Naive B cell (primary cell): ENCODE measurements at regions not wholly inside any gene's neighbourhood (a gene's known extent, or its start where the extent isn't known, plus 50 kb on each side); places are given as distances from the start of the nearest gene placed in this dataset.
A peak's percentile ranks its signal among the peaks of the same experiment; 100 is the strongest.

Experiments
- ATAC-seq, 2 donors: fragments of 150-1000 bp; cut with Tn5 transposase; 2 replicates each; pipeline ENCODE4 v1.10.0; 2021; ENCODE audit warnings: low read depth in 2 of 2, mild to moderate bottlenecking in 2 of 2, moderate library complexity in 2 of 2
- DNase-seq: peaks from one replicate; pipeline ENCODE4 v3.0.0; 2022
- H3K27ac Mint-ChIP-seq, 6 donors: one replicate each; pipeline ENCODE4 v1.8.0; 2020 to 2022; ENCODE audit warnings: mild to moderate bottlenecking in 6 of 6, mixed read lengths in 6 of 6, moderate library complexity in 5 of 6, inconsistent platforms in 2 of 6
- H3K27me3 Mint-ChIP-seq, 3 donors: one replicate each; pipeline ENCODE4 v1.8.0; 2021 to 2022; ENCODE audit warnings: mixed read lengths in 3 of 3, mild to moderate bottlenecking in 1 of 3
- H3K36me3 Mint-ChIP-seq, 2 donors: one replicate each; pipeline ENCODE4 v1.8.0; 2020 to 2022; ENCODE audit warnings: mixed read lengths in 2 of 2, inconsistent platforms in 1 of 2, mild to moderate bottlenecking in 1 of 2
- H3K4me1 Mint-ChIP-seq, 3 donors: one replicate each; pipeline ENCODE4 v1.8.0; 2020 to 2022; ENCODE audit warnings: mixed read lengths in 3 of 3, inconsistent platforms in 1 of 3, mild to moderate bottlenecking in 1 of 3, moderate library complexity in 1 of 3
- H3K4me3 Mint-ChIP-seq, 8 donors: one replicate each; pipeline ENCODE4 v1.8.0; 2020 to 2022; ENCODE audit warnings: mild to moderate bottlenecking in 8 of 8, mixed read lengths in 8 of 8, moderate library complexity in 8 of 8, inconsistent platforms in 2 of 8
- H3K9me3 Mint-ChIP-seq, 7 donors: one replicate each; pipeline ENCODE4 v1.8.0; 2020 to 2022; ENCODE audit warnings: mixed read lengths in 7 of 7, mild to moderate bottlenecking in 5 of 7, inconsistent platforms in 2 of 7, moderate library complexity in 1 of 7

- peaks cover 0 to 3% (median 0%) of the 10 kb centered on the region in 3 donors for H3K27me3 Mint-ChIP-seq
- no peak for ATAC-seq
- peaks cover 0 to 12% (median 9%) of the 10 kb centered on the region in 3 donors for H3K4me1 Mint-ChIP-seq
- no peak overlapping the region for H3K27ac Mint-ChIP-seq
- no peak for DNase-seq
- no peaks in the 10 kb centered on the region for H3K36me3 Mint-ChIP-seq
- no peak overlapping the region for H3K4me3 Mint-ChIP-seq
- peaks cover 0 to 4% (median 0%) of the 10 kb centered on the region in 7 donors for H3K9me3 Mint-ChIP-seq
Observed at GRCh38 chr3:144265542-144266100, 294.0 kb downstream of the DIPK2A start.

DNA sequence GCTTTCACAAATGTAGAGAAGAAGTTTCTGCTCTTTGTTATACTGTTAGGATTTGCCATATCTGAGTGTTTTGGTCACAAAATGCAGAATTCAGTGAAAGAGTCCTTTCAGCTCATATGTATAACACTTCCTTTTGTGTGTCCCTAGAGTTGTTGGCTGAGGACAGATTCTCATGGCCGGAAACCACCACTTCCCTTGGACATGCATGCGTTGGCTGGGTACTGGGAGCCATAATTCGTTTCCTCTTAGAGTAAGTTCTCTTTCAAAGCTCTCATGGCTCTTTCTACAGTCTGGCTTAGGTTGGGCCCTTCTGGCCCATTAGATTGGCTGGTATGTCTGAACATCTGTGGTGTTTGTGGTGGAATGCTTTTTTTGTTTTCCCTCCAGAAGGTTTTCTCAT lies 298.5 kb downstream of the DIPK2A start:
- DNase-seq (peak; percentile 10), ATAC-seq (peak; percentile 77 to 80)
- H3K4me3 Mint-ChIP-seq, result peak overlapping the region in 2 of 8 donors; percentile 37 to 57
- peaks cover 0 to 4% (median 0%) of the 10 kb centered on the region in 7 donors for H3K9me3 Mint-ChIP-seq
- H3K27me3 Mint-ChIP-seq, result peaks cover 0 to 3% (median 0%) of the 10 kb centered on the region in 3 donors
- H3K4me1 Mint-ChIP-seq, result peaks cover 0 to 12% (median 9%) of the 10 kb centered on the region in 3 donors
- H3K36me3 Mint-ChIP-seq, result no peaks in the 10 kb centered on the region
- H3K27ac Mint-ChIP-seq, result peak overlapping the region in 1 of 6 donors; percentile 7

DNA sequence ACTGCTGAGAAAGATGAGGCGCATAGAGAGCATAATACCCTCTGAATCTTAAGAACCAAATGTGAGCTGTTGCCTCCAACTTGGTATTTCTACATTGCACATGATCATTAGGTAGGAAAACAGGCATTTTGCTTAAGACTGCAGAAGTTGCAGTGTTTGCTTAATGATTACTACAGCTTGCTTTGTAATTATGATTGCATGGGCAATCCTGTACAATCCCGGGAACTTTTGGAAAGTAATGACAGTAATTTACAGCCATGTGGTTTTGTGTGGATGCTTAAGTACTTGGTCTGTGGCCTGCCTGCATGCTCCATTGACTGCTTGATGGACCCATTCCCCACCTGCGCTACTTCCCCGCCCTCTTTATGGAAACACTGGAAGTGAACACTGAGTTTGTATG lies 301.1 kb downstream of the DIPK2A start:
- peaks cover 0 to 4% (median 0%) of the 10 kb centered on the region in 3 donors for H3K27me3 Mint-ChIP-seq
- peaks cover 0 to 12% (median 9%) of the 10 kb centered on the region in 3 donors for H3K4me1 Mint-ChIP-seq
- no peak overlapping the region for H3K27ac Mint-ChIP-seq
- DNase-seq (no peak), ATAC-seq (no peak)
- H3K36me3 Mint-ChIP-seq, result no peaks in the 10 kb centered on the region
- H3K9me3 Mint-ChIP-seq, result peaks cover 0 to 4% (median 0%) of the 10 kb centered on the region in 7 donors
- no peak overlapping the region for H3K4me3 Mint-ChIP-seq

- Mint-ChIP-seq H3K9me3 (peaks cover 0 to 4% (median 0%) of the 10 kb centered on the region in 7 donors), H3K36me3 (no peaks in the 10 kb centered on the region), H3K4me3 (no peak overlapping the region), H3K27ac (no peak overlapping the region), H3K27me3 (peaks cover 0 to 4% (median 0%) of the 10 kb centered on the region in 3 donors), H3K4me1 (peaks cover 0 to 12% (median 9%) of the 10 kb centered on the region in 3 donors)
- no peak for ATAC-seq
- no peak for DNase-seq
Observed at GRCh38 chr3:144273601-144274000, 302.0 kb downstream of the DIPK2A start.

DNA sequence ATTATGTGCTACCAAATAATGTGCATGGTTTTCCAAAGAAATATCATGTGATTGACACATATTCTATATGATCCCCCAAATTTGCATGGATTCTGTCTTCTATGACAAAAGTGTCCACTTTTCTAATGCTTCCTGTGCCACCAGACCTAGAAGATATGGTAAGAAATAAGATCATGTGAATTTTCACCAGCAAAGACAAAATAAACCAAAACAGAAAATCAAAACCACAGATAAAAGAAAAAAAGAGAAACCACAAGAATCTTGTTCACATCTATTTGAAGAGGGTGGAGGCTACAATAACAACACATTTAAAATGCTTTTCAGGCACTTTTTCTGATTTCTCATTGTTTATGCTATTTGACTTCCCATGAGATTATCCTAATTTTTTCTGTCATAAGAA lies 303.4 kb downstream of the DIPK2A start:
- Mint-ChIP-seq H3K4me3 (no peak overlapping the region), H3K27ac (no peak overlapping the region)

DNA sequence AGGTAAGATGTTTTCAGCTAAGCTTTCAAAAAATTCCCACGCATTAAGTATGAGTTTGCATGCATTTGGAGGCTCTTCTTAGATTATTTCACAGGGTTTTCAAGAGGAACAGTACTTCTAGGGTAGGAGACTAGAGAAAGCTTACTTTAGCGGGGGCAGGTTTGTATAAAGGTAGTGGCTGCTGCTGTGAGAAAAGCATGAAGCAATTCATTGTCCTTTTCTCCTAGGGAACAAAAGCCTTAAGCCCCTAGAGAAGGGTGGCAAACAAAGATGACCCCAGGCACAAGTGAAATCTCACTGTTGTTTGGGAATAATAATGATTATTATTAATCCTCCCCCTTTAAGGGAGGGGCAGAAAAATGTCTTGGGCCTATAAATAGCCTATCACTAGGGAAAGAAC lies 310.7 kb downstream of the DIPK2A start:
- no peaks in the 10 kb centered on the region for H3K27me3 Mint-ChIP-seq
- H3K27ac Mint-ChIP-seq, result no peak overlapping the region

More for the DNA sequence above, 303.4 kb downstream of the DIPK2A start:
- Mint-ChIP-seq H3K36me3 (no peaks in the 10 kb centered on the region), H3K9me3 (peaks cover 0 to 4% (median 0%) of the 10 kb centered on the region in 7 donors), H3K4me1 (peaks cover 0 to 5% (median 5%) of the 10 kb centered on the region in 3 donors), H3K27me3 (peaks cover 0 to 4% (median 0%) of the 10 kb centered on the region in 3 donors)
- DNase-seq (no peak), ATAC-seq (no peak)

GRCh38 chr3:144286235-144286910 lies 314.8 kb downstream of the DIPK2A start:
- Mint-ChIP-seq H3K4me1 (no peaks in the 10 kb centered on the region), H3K9me3 (peaks cover 0 to 14% (median 3%) of the 10 kb centered on the region in 7 donors), H3K36me3 (no peaks in the 10 kb centered on the region), H3K27me3 (no peaks in the 10 kb centered on the region), H3K4me3 (no peak overlapping the region), H3K27ac (no peak overlapping the region)
- no peak for ATAC-seq
- no peak for DNase-seq

More for the DNA sequence above, 310.7 kb downstream of the DIPK2A start:
- peaks cover 0 to 6% (median 0%) of the 10 kb centered on the region in 7 donors for H3K9me3 Mint-ChIP-seq
- no peak for DNase-seq
- no peak overlapping the region for H3K4me3 Mint-ChIP-seq
- no peak for ATAC-seq
- no peaks in the 10 kb centered on the region for H3K36me3 Mint-ChIP-seq
- no peaks in the 10 kb centered on the region for H3K4me1 Mint-ChIP-seq

GRCh38 chr3:144287001-144287400 lies 315.4 kb downstream of the DIPK2A start:
- Mint-ChIP-seq H3K4me3 (no peak overlapping the region), H3K36me3 (no peaks in the 10 kb centered on the region), H3K27ac (no peak overlapping the region), H3K27me3 (no peaks in the 10 kb centered on the region), H3K4me1 (no peaks in the 10 kb centered on the region), H3K9me3 (peaks cover 0 to 17% (median 7%) of the 10 kb centered on the region in 7 donors)
- ATAC-seq (no peak), DNase-seq (no peak)

- H3K4me1 Mint-ChIP-seq, result peaks cover 0 to 5% (median 0%) of the 10 kb centered on the region in 3 donors
- DNase-seq, result no peak
- H3K9me3 Mint-ChIP-seq, result peaks cover 0 to 17% (median 7%) of the 10 kb centered on the region in 7 donors
- H3K4me3 Mint-ChIP-seq, result no peak overlapping the region
- no peak for ATAC-seq
- H3K27me3 Mint-ChIP-seq, result no peaks in the 10 kb centered on the region
- no peak overlapping the region for H3K27ac Mint-ChIP-seq
- no peaks in the 10 kb centered on the region for H3K36me3 Mint-ChIP-seq
Observed at GRCh38 chr3:144289057-144289456, 317.4 kb downstream of the DIPK2A start.

DNA sequence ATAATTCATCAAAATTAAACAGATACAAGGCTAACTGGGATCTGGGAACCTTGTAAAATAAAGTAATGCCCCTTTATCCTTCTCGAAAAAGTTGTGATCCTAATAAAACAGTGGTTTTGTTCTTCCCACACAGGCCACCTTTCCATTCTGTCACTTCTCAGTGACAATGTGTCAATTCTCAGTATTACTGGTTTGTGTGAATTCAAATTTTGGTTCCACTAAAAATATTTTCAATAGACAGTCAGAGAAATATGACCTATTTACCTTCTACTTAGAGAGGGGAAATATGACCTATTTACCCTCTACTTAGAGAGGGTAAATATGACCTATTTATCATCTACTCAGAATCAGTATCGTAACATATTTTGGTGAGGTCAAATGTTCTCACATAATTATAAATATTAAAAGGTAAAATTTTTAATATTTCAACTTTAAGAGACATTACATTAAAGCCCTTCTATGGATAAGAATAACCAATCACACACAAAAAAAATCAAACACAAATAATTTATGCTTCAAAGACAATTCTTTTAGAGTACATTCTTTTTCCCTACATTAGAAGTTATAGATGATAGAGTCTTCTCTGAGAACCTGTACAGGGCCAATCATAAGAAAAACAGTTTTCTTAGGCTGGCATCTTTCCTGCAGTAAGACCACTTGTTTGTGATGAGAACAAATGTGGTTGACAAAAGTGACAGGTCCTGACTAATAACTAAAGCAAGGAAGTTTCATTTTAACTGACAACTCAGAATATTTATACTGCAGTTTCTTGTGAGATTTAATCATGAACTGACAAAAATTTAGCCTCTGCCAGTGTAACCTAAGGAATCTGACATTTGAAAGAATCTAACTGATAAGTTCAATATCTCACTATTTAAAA lies 323.3 kb downstream of the DIPK2A start:
- H3K36me3 Mint-ChIP-seq, result no peaks in the 10 kb centered on the region
- no peak for ATAC-seq
- no peak for DNase-seq

DNA sequence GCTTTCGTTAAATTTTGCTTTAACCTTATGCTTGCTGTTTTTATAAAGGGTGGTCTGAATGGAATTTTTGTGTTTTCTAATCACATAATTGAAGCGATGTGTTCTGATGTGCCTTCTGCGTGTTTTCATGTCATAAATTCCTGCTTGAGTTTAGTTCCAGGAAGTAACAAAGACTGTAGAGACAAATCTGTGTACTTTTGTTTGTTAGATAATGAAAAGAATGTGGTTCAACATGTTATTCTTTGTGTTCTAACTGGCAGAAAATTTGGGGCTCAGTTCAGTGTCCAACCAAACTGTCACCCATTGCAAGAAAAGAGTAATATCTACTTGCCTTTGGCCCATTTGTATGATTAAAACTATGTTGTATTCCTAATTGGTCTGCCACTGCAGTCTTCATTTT lies 324.0 kb downstream of the DIPK2A start:
- Mint-ChIP-seq H3K9me3 (peaks cover 0 to 11% (median 5%) of the 10 kb centered on the region in 7 donors), H3K36me3 (no peaks in the 10 kb centered on the region), H3K4me3 (no peak overlapping the region), H3K4me1 (peaks cover 7 to 15% (median 10%) of the 10 kb centered on the region in 3 donors), H3K27ac (no peak overlapping the region), H3K27me3 (no peaks in the 10 kb centered on the region)
- ATAC-seq (no peak), DNase-seq (no peak)

More for the DNA sequence above, 323.3 kb downstream of the DIPK2A start:
- no peak overlapping the region for H3K27ac Mint-ChIP-seq
- peaks cover 7 to 15% (median 10%) of the 10 kb centered on the region in 3 donors for H3K4me1 Mint-ChIP-seq
- no peak overlapping the region for H3K4me3 Mint-ChIP-seq
- H3K9me3 Mint-ChIP-seq, result peaks cover 0 to 11% (median 5%) of the 10 kb centered on the region in 7 donors
- no peaks in the 10 kb centered on the region for H3K27me3 Mint-ChIP-seq

- Mint-ChIP-seq H3K9me3 (peaks cover 0 to 4% (median under 1%) of the 10 kb centered on the region in 7 donors), H3K27ac (no peak overlapping the region), H3K4me3 (no peak overlapping the region), H3K36me3 (peaks cover 0 to 9% of the 10 kb centered on the region in 2 donors), H3K4me1 (peaks cover 7 to 15% (median 10%) of the 10 kb centered on the region in 3 donors), H3K27me3 (no peaks in the 10 kb centered on the region)
- ATAC-seq (no peak), DNase-seq (no peak)
Observed at GRCh38 chr3:144296808-144297207, 325.2 kb downstream of the DIPK2A start.

GRCh38 chr3:144301863-144302262 lies 330.2 kb downstream of the DIPK2A start:
- Mint-ChIP-seq H3K27me3 (peaks cover 0 to 16% (median 8%) of the 10 kb centered on the region in 3 donors), H3K4me1 (peaks cover 7 to 10% (median 10%) of the 10 kb centered on the region in 3 donors), H3K36me3 (peaks cover 9 to 23% of the 10 kb centered on the region in 2 donors), H3K27ac (no peak overlapping the region), H3K4me3 (no peak overlapping the region), H3K9me3 (peaks cover 3 to 22% (median 7%) of the 10 kb centered on the region in 7 donors)
- DNase-seq, result no peak
- no peak for ATAC-seq
